ENCODE measurements at regions not wholly inside any gene's neighbourhood (a gene's known extent, or its start where the extent isn't known, plus 50 kb on each side); places are given as distances from the start of the nearest gene placed in this dataset.

- TF ChIP-seq, protein P1, sequence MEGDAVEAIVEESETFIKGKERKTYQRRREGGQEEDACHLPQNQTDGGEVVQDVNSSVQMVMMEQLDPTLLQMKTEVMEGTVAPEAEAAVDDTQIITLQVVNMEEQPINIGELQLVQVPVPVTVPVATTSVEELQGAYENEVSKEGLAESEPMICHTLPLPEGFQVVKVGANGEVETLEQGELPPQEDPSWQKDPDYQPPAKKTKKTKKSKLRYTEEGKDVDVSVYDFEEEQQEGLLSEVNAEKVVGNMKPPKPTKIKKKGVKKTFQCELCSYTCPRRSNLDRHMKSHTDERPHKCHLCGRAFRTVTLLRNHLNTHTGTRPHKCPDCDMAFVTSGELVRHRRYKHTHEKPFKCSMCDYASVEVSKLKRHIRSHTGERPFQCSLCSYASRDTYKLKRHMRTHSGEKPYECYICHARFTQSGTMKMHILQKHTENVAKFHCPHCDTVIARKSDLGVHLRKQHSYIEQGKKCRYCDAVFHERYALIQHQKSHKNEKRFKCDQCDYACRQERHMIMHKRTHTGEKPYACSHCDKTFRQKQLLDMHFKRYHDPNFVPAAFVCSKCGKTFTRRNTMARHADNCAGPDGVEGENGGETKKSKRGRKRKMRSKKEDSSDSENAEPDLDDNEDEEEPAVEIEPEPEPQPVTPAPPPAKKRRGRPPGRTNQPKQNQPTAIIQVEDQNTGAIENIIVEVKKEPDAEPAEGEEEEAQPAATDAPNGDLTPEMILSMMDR (conservative IDR thresholded peaks at IDR 0.05; ENCODE audit: low read depth, low read length): no peak
- TF ChIP-seq SMC3 (IDR thresholded peaks at IDR 0.05; ENCODE audit: low read depth, low read length) (no peak), USF2 (IDR thresholded peaks at IDR 0.05; ENCODE audit: low read depth, low read length) (no peak)
These were observed 205.0 kb downstream of the UBE3A start for GRCh38 chr15:25233766-25234350.
